ENCODE measurements at regions not wholly inside any gene's neighbourhood (a gene's known extent, or its start where the extent isn't known, plus 50 kb on each side); places are given as distances from the start of the nearest gene placed in this dataset.

GRCh38 chr18:67433971-67434370 is 82.5 kb downstream of the DSEL start:
- TF ChIP-seq REST (IDR thresholded peaks at IDR 0.05; ENCODE audit: low read depth) (no peak), ZBTB7A (IDR thresholded peaks at IDR 0.05; ENCODE audit: low read depth) (no peak), CREB1 (IDR thresholded peaks at IDR 0.05; ENCODE audit: low read depth) (no peak), NFIC (IDR thresholded peaks at IDR 0.05) (no peak), RAD21 (IDR thresholded peaks at IDR 0.05; ENCODE audit: low read depth) (no peak), YY1 (IDR thresholded peaks at IDR 0.05; ENCODE audit: low read depth) (no peak), CEBPB (IDR thresholded peaks at IDR 0.05) (no peak), TAF1 (IDR thresholded peaks at IDR 0.05; ENCODE audit: low read depth) (no peak), MAX (IDR thresholded peaks at IDR 0.05) (no peak), EGR1 (IDR thresholded peaks at IDR 0.05) (no peak), USF1 (IDR thresholded peaks at IDR 0.05) (no peak), TEAD4 (IDR thresholded peaks at IDR 0.05) (no peak), EP300 (IDR thresholded peaks at IDR 0.05; ENCODE audit: borderline replicate concordance) (no peak), FOXM1 (IDR thresholded peaks at IDR 0.05; ENCODE audit: borderline replicate concordance, low read depth) (no peak), TCF12 (IDR thresholded peaks at IDR 0.05; ENCODE audit: low read depth) (no peak)

GRCh38 chr18:67432806-67433205 is 83.7 kb downstream of the DSEL start:
- TF ChIP-seq USF1 (IDR thresholded peaks at IDR 0.05) (no peak), CREB1 (IDR thresholded peaks at IDR 0.05; ENCODE audit: low read depth) (no peak), ZBTB7A (IDR thresholded peaks at IDR 0.05; ENCODE audit: low read depth) (no peak), NFIC (IDR thresholded peaks at IDR 0.05) (no peak)

GRCh38 chr18:67428805-67429204 is 87.7 kb downstream of the DSEL start:
- TF ChIP-seq MAX (IDR thresholded peaks at IDR 0.05) (no peak), FOXM1 (IDR thresholded peaks at IDR 0.05; ENCODE audit: borderline replicate concordance, low read depth) (no peak), EGR1 (IDR thresholded peaks at IDR 0.05) (no peak), NFIC (IDR thresholded peaks at IDR 0.05) (no peak), EP300 (IDR thresholded peaks at IDR 0.05; ENCODE audit: borderline replicate concordance) (no peak), USF1 (IDR thresholded peaks at IDR 0.05) (no peak), ZBTB7A (IDR thresholded peaks at IDR 0.05; ENCODE audit: low read depth) (no peak), RAD21 (IDR thresholded peaks at IDR 0.05; ENCODE audit: low read depth) (no peak), CEBPB (IDR thresholded peaks at IDR 0.05) (no peak), TEAD4 (IDR thresholded peaks at IDR 0.05) (no peak), CREB1 (IDR thresholded peaks at IDR 0.05; ENCODE audit: low read depth) (no peak), TAF1 (IDR thresholded peaks at IDR 0.05; ENCODE audit: low read depth) (no peak), TCF12 (IDR thresholded peaks at IDR 0.05; ENCODE audit: low read depth) (no peak), YY1 (IDR thresholded peaks at IDR 0.05; ENCODE audit: low read depth) (no peak)

GRCh38 chr18:67428158-67428557 is 88.4 kb downstream of the DSEL start:
- TF ChIP-seq USF1 (IDR thresholded peaks at IDR 0.05) (no peak), TCF12 (IDR thresholded peaks at IDR 0.05; ENCODE audit: low read depth) (no peak), RAD21 (IDR thresholded peaks at IDR 0.05; ENCODE audit: low read depth) (no peak), EGR1 (IDR thresholded peaks at IDR 0.05) (no peak), MAX (IDR thresholded peaks at IDR 0.05) (no peak), CEBPB (IDR thresholded peaks at IDR 0.05) (no peak), EP300 (IDR thresholded peaks at IDR 0.05; ENCODE audit: borderline replicate concordance) (no peak), NFIC (IDR thresholded peaks at IDR 0.05) (no peak), YY1 (IDR thresholded peaks at IDR 0.05; ENCODE audit: low read depth) (no peak), FOXM1 (IDR thresholded peaks at IDR 0.05; ENCODE audit: borderline replicate concordance, low read depth) (no peak), ZBTB7A (IDR thresholded peaks at IDR 0.05; ENCODE audit: low read depth) (no peak), TEAD4 (IDR thresholded peaks at IDR 0.05) (no peak), REST (IDR thresholded peaks at IDR 0.05; ENCODE audit: low read depth) (no peak), CREB1 (IDR thresholded peaks at IDR 0.05; ENCODE audit: low read depth) (no peak), TAF1 (IDR thresholded peaks at IDR 0.05; ENCODE audit: low read depth) (no peak)

- TF ChIP-seq TAF1 (IDR thresholded peaks at IDR 0.05; ENCODE audit: low read depth) (no peak), CREB1 (IDR thresholded peaks at IDR 0.05; ENCODE audit: low read depth) (no peak), EP300 (IDR thresholded peaks at IDR 0.05; ENCODE audit: borderline replicate concordance) (no peak), EGR1 (IDR thresholded peaks at IDR 0.05) (no peak), USF1 (IDR thresholded peaks at IDR 0.05) (no peak), ZBTB7A (IDR thresholded peaks at IDR 0.05; ENCODE audit: low read depth) (no peak), MAX (IDR thresholded peaks at IDR 0.05) (no peak), TEAD4 (IDR thresholded peaks at IDR 0.05) (no peak), FOXM1 (IDR thresholded peaks at IDR 0.05; ENCODE audit: borderline replicate concordance, low read depth) (no peak)
Observed at GRCh38 chr18:67426486-67426885, 90.0 kb downstream of the DSEL start.
